ENCODE measurements at regions not wholly inside any gene's neighbourhood (a gene's known extent, or its start where the extent isn't known, plus 50 kb on each side); places are given as distances from the start of the nearest gene placed in this dataset.

GRCh38 chr13:73194310-73194709, 135.5 kb downstream of the KLF5 start:
- H3K4me3 ChIP-seq = no peak overlapping the region
- ATAC-seq (replicated peaks in 6 of 8) = no peak
- H3K4me1 ChIP-seq (replicated peaks in 1 of 2) = no peaks in the 10 kb centered on the region
- in situ Hi-C loops (cut with MboI; ENCODE audit: low pct_unique_long_range_greater_than_20kb in 2 of 9, low sequenced_read_pairs in 9 of 9, unreplicated experiment in 9 of 9) = no loop called here
- 69 to 100% (median 88%) methylated on average over 3 to 4 of the region's 4 CpGs; no CpG with 5 or more reads in 1 of the 10 experiments for WGBS, 10 experiments
- no peak overlapping the region for H3K27ac ChIP-seq

- WGBS, 10 experiments = 45 to 100% (median 100%) methylated on average over 1 of the region's 1 CpG; no CpG with 5 or more reads in 6 of the 10 experiments
- ATAC-seq (replicated peaks in 6 of 8) = no peak
- in situ Hi-C loops (cut with MboI; ENCODE audit: low pct_unique_long_range_greater_than_20kb in 2 of 9, low sequenced_read_pairs in 9 of 9, unreplicated experiment in 9 of 9) = no loop called here
Measured at GRCh38 chr13:73193554-73193953, 134.7 kb downstream of the KLF5 start.

GRCh38 chr13:73190477-73190876, 131.7 kb downstream of the KLF5 start:
- no peak for ATAC-seq (replicated peaks in 6 of 8)
- WGBS, 10 experiments = 0 to 96% (median 80%) methylated on average over 1 to 4 of the region's 5 CpGs; no CpG with 5 or more reads in 3 of the 10 experiments
- H3K4me1 ChIP-seq (replicated peaks in 1 of 2) = no peaks in the 10 kb centered on the region
- in situ Hi-C loops (cut with MboI; ENCODE audit: low pct_unique_long_range_greater_than_20kb in 2 of 9, low sequenced_read_pairs in 9 of 9, unreplicated experiment in 9 of 9) = no loop called here
- no peak overlapping the region for H3K4me3 ChIP-seq
- no peak overlapping the region for H3K27ac ChIP-seq

More at GRCh38 chr13:73193554-73193953, 134.7 kb downstream of the KLF5 start:
- Histone ChIP-seq H3K4me3 (no peak overlapping the region), H3K4me1 (replicated peaks in 1 of 2) (no peaks in the 10 kb centered on the region), H3K27ac (no peak overlapping the region)

- Histone ChIP-seq H3K27ac (no peak overlapping the region), H3K4me3 (no peak overlapping the region), H3K4me1 (replicated peaks in 1 of 2) (no peaks in the 10 kb centered on the region)
- ATAC-seq (replicated peaks in 6 of 8) = no peak
- in situ Hi-C loops (cut with MboI; ENCODE audit: low pct_unique_long_range_greater_than_20kb in 2 of 9, low sequenced_read_pairs in 9 of 9, unreplicated experiment in 9 of 9) = no loop called here
- 39 to 93% (median 69%) methylated on average over 2 to 8 of the region's 8 CpGs for WGBS, 10 experiments
Measured at GRCh38 chr13:73189776-73190175, 131.0 kb downstream of the KLF5 start.

- WGBS, 10 experiments = 29 to 100% (median 65%) methylated on average over 1 to 2 of the region's 2 CpGs; no CpG with 5 or more reads in 5 of the 10 experiments
- no peak overlapping the region for H3K27ac ChIP-seq
- H3K4me1 ChIP-seq (replicated peaks in 1 of 2) = no peaks in the 10 kb centered on the region
- no peak overlapping the region for H3K4me3 ChIP-seq
- ATAC-seq (replicated peaks in 6 of 8) = no peak
- in situ Hi-C loops (cut with MboI; ENCODE audit: low pct_unique_long_range_greater_than_20kb in 2 of 9, low sequenced_read_pairs in 9 of 9, unreplicated experiment in 9 of 9) = no loop called here
Measured at GRCh38 chr13:73189362-73189761, 130.6 kb downstream of the KLF5 start.

DNA sequence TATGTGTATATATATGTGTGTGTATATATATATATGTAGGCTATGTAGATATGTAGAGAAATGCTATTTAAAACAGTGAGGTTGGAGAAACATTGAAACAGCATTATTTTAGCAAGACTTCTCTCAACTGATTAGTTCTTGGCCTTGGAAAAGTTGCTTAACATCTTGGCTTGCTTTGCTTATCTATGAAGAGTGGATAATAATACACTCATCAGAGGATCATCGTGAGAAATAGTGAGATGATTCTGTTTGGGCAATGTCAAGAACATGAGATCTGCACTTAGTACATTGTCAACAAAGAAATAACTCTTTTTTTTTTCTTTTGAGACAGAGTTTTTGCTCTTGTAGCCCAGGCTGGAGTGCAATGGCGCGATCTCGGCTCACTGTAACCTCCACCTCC, 128.3 kb downstream of the KLF5 start:
- Histone ChIP-seq H3K27ac (no peak overlapping the region), H3K4me1 (replicated peaks in 1 of 2) (no peaks in the 10 kb centered on the region), H3K4me3 (no peak overlapping the region)
- 44 to 100% (median 88%) methylated on average over 1 to 4 of the region's 4 CpGs; no CpG with 5 or more reads in 4 of the 10 experiments for WGBS, 10 experiments
- ATAC-seq (replicated peaks in 6 of 8) = no peak
- in situ Hi-C loops (cut with MboI; ENCODE audit: low pct_unique_long_range_greater_than_20kb in 2 of 9, low sequenced_read_pairs in 9 of 9, unreplicated experiment in 9 of 9) = no loop called here

GRCh38 chr13:73179650-73180274, 121.0 kb downstream of the KLF5 start:
- 52 to 96% (median 91%) methylated on average over 2 to 5 of the region's 6 CpGs; no CpG with 5 or more reads in 2 of the 10 experiments for WGBS, 10 experiments
- in situ Hi-C loops (cut with MboI; ENCODE audit: low pct_unique_long_range_greater_than_20kb in 2 of 9, low sequenced_read_pairs in 9 of 9, unreplicated experiment in 9 of 9) = no loop called here
- no peak overlapping the region for H3K4me3 ChIP-seq
- H3K27ac ChIP-seq = no peak overlapping the region
- no peak for ATAC-seq (replicated peaks in 6 of 8)
- H3K4me1 ChIP-seq (replicated peaks in 1 of 2) = no peaks in the 10 kb centered on the region

GRCh38 chr13:73177916-73178565, 119.2 kb downstream of the KLF5 start:
- in situ Hi-C loops (cut with MboI; ENCODE audit: low pct_unique_long_range_greater_than_20kb in 2 of 9, low sequenced_read_pairs in 9 of 9, unreplicated experiment in 9 of 9) = no loop called here
- peak in 2 of 8 experiments; percentile 83 to 84 for ATAC-seq (replicated peaks in 6 of 8)
- WGBS, 10 experiments = 28 to 100% (median 83%) methylated on average over 1 to 3 of the region's 3 CpGs; no CpG with 5 or more reads in 3 of the 10 experiments
- Histone ChIP-seq H3K27ac (no peak overlapping the region), H3K4me3 (no peak overlapping the region), H3K4me1 (replicated peaks in 1 of 2) (peaks cover 6 to 9% of the 10 kb centered on the region in 2 donors)

DNA sequence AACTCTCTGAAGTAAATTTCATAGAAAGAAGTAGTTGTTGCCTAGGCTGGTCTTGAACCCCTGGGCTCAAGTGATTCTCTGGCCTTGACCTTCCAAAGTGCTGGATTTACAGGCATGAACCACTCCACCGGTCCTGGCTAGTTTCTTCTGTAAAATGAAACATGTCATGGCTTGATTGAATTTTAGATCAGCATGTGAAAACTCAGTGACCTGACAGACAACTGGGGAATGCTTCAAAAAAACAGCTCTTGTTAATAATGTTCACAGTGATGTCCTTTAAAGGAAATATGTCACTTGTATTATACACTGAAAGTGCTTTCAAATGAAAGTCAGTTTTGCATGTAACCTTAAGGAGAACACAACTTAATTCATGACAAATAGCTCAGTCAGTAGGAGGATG, 118.2 kb downstream of the KLF5 start:
- in situ Hi-C loops (cut with MboI; ENCODE audit: low pct_unique_long_range_greater_than_20kb in 2 of 9, low sequenced_read_pairs in 9 of 9, unreplicated experiment in 9 of 9) = no loop called here
- 0 to 100% (median 79%) methylated on average over 1 of the region's 1 CpG; no CpG with 5 or more reads in 2 of the 10 experiments for WGBS, 10 experiments
- H3K4me3 ChIP-seq = no peak overlapping the region
- peaks cover 13% of the 10 kb centered on the region in 2 donors for H3K4me1 ChIP-seq (replicated peaks in 1 of 2)
- no peak overlapping the region for H3K27ac ChIP-seq
- no peak for ATAC-seq (replicated peaks in 6 of 8)

DNA sequence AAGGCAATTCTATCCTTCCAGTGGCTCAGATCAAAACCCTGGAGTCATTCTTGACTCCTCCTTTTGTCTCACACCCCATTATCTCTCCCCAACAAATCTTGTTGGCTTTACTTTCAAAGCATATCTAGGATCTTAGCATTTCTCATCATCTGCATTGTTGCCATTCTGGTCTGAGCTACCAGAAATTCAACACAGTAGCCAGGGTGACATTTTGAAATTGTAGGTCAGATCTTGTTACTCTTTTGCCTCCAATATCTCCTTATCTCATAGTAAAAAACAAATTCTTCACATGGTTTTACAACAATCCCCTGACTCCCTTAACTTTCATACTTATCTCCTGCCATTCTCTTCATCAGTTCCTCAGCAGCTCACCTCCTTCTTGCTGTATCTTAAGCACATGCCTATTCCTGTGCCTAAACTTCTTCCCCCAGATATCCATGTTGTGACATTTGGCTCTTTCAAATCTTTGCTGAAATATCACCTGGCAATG, 115.8 kb downstream of the KLF5 start:
- Histone ChIP-seq H3K4me3 (no peak overlapping the region), H3K27ac (no peak overlapping the region), H3K4me1 (replicated peaks in 1 of 2) (peaks cover 13% of the 10 kb centered on the region in 2 donors)
- in situ Hi-C loops (cut with MboI; ENCODE audit: low pct_unique_long_range_greater_than_20kb in 2 of 9, low sequenced_read_pairs in 9 of 9, unreplicated experiment in 9 of 9) = no loop called here
- no peak for ATAC-seq (replicated peaks in 6 of 8)

- 11 to 90% (median 57%) methylated on average over 1 to 3 of the region's 3 CpGs; no CpG with 5 or more reads in 1 of the 10 experiments for WGBS, 10 experiments
- Histone ChIP-seq H3K4me1 (replicated peaks in 1 of 2) (peaks cover 13 to 24% of the 10 kb centered on the region in 2 donors), H3K4me3 (no peak overlapping the region), H3K27ac (no peak overlapping the region)
- in situ Hi-C loops (cut with MboI; ENCODE audit: low pct_unique_long_range_greater_than_20kb in 2 of 9, low sequenced_read_pairs in 9 of 9, unreplicated experiment in 9 of 9) = no loop called here
- peak in 5 of 8 experiments; percentile 77 to 83 (median 80) for ATAC-seq (replicated peaks in 6 of 8)
Measured at GRCh38 chr13:73173279-73173811, 114.5 kb downstream of the KLF5 start.

- no peak for ATAC-seq (replicated peaks in 6 of 8)
- Histone ChIP-seq H3K4me3 (no peak overlapping the region), H3K4me1 (replicated peaks in 1 of 2) (peaks cover 13 to 25% of the 10 kb centered on the region in 2 donors), H3K27ac (no peak overlapping the region)
- in situ Hi-C loops (cut with MboI; ENCODE audit: low pct_unique_long_range_greater_than_20kb in 2 of 9, low sequenced_read_pairs in 9 of 9, unreplicated experiment in 9 of 9) = no loop called here
- 12 to 95% (median 87%) methylated on average over 1 to 5 of the region's 5 CpGs; no CpG with 5 or more reads in 1 of the 10 experiments for WGBS, 10 experiments
Measured at GRCh38 chr13:73171926-73172325, 113.1 kb downstream of the KLF5 start.

DNA sequence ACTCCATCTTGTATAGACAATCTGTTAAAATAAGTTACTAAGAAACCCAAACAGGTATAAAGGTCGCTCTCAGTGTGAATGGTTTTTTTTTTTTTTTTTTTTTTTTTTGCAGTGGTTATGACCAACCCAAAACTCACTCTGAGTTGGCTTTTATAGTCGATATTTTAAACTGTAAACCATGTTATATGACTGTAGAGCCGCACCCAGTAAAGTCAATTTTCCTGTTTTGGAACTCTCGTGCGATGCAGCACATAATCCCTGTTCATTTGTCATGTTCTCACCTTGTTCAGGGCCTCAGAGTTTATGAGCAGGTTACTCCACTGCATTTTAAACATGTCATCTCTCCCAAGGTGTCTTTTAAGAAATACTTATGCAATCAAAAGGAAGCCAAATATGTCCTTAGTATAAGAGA, 112.5 kb downstream of the KLF5 start:
- in situ Hi-C loops (cut with MboI; ENCODE audit: low pct_unique_long_range_greater_than_20kb in 2 of 9, low sequenced_read_pairs in 9 of 9, unreplicated experiment in 9 of 9) = no loop called here
- Histone ChIP-seq H3K4me1 (replicated peaks in 1 of 2) (peaks cover 13 to 25% of the 10 kb centered on the region in 2 donors), H3K4me3 (no peak overlapping the region), H3K27ac (no peak overlapping the region)
- ATAC-seq (replicated peaks in 6 of 8) = no peak
- 30 to 100% (median 89%) methylated on average over 1 to 5 of the region's 5 CpGs for WGBS, 10 experiments
